ENCODE measurements at regions not wholly inside any gene's neighbourhood (a gene's known extent, or its start where the extent isn't known, plus 50 kb on each side); places are given as distances from the start of the nearest gene placed in this dataset.

DNA sequence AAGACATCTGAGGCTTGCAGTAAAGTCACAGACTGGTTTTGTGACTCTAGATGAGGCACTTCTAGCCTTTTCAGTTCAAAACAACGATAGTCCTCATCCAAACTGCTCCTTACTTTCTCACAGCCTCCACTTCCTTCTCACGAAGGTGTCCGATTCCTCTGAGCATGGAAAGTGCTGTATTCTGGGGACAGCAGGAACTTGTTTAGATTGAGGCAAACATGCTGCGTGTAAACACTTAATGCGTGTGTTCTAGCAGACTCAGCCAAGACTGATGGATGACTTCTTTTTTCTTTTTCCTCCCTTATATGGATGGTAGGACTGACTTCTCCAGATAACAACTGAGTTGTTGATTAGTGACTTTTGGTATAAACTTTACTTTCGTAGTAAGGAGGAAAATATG lies 80.2 kb upstream of the PRDM1 start:
- no peak for TF ChIP-seq POLR2AphosphoS5 (IDR thresholded peaks at IDR 0.05; ENCODE audit: low read depth, low read length)
- TF ChIP-seq CHD2 (IDR thresholded peaks at IDR 0.05; ENCODE audit: low read depth, low read length) = no peak
- TF ChIP-seq EP300 (IDR thresholded peaks at IDR 0.05; ENCODE audit: low read depth in 2 of 2, low read length in 2 of 2) = no peak
- no peak for TF ChIP-seq EP300 (CRISPR knock-in tag; IDR thresholded peaks at IDR 0.05; ENCODE audit: borderline replicate concordance)
- TF ChIP-seq ZKSCAN1 (IDR thresholded peaks at IDR 0.05; ENCODE audit: low read length) = no peak
- no peak for TF ChIP-seq ELF1 (CRISPR knock-in tag; IDR thresholded peaks at IDR 0.05)
- TF ChIP-seq, protein P1, sequence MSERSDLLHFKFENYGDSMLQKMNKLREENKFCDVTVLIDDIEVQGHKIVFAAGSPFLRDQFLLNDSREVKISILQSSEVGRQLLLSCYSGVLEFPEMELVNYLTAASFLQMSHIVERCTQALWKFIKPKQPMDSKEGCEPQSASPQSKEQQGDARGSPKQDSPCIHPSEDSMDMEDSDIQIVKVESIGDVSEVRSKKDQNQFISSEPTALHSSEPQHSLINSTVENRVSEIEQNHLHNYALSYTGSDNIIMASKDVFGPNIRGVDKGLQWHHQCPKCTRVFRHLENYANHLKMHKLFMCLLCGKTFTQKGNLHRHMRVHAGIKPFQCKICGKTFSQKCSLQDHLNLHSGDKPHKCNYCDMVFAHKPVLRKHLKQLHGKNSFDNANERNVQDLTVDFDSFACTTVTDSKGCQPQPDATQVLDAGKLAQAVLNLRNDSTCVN (CRISPR knock-in tag; IDR thresholded peaks at IDR 0.05; ENCODE audit: borderline replicate concordance) = no peak
- TF ChIP-seq PHF21A (CRISPR knock-in tag; IDR thresholded peaks at IDR 0.05) = no peak
- TF ChIP-seq SRSF4 (IDR thresholded peaks at IDR 0.05; ENCODE audit: low read depth, low read length, poor library complexity, severe bottlenecking) = no peak
- no peak for TF ChIP-seq SATB2 (CRISPR knock-in tag; IDR thresholded peaks at IDR 0.05)
- no peak for TF ChIP-seq CBX1 (IDR thresholded peaks at IDR 0.05; ENCODE audit: low read depth)
- TF ChIP-seq, protein P2, sequence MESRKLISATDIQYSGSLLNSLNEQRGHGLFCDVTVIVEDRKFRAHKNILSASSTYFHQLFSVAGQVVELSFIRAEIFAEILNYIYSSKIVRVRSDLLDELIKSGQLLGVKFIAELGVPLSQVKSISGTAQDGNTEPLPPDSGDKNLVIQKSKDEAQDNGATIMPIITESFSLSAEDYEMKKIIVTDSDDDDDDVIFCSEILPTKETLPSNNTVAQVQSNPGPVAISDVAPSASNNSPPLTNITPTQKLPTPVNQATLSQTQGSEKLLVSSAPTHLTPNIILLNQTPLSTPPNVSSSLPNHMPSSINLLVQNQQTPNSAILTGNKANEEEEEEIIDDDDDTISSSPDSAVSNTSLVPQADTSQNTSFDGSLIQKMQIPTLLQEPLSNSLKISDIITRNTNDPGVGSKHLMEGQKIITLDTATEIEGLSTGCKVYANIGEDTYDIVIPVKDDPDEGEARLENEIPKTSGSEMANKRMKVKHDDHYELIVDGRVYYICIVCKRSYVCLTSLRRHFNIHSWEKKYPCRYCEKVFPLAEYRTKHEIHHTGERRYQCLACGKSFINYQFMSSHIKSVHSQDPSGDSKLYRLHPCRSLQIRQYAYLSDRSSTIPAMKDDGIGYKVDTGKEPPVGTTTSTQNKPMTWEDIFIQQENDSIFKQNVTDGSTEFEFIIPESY (CRISPR knock-in tag; IDR thresholded peaks at IDR 0.05) = no peak
- TF ChIP-seq NFYB (CRISPR knock-in tag; IDR thresholded peaks at IDR 0.05) = no peak
- no peak for TF ChIP-seq YY1 (IDR thresholded peaks at IDR 0.05; ENCODE audit: insufficient read depth, insufficient replicate concordance, low read depth, low read length)
- TF ChIP-seq U2AF1 (optimal IDR thresholded peaks at IDR 0.05; ENCODE audit: low read depth, low read length) = no peak
